Inferior parietal cortex (tissue), 1 donor: ENCODE measurements at regions not wholly inside any gene's neighbourhood (a gene's known extent, or its start where the extent isn't known, plus 50 kb on each side); places are given as distances from the start of the nearest gene placed in this dataset.
"Not testable (repeated sequence)": the region's sequence is repeated elsewhere in the genome, so short reads cannot be mapped to it uniquely, and the experiment has no call there.

Experiments
- DNase-seq: peaks from one replicate; pipeline ENCODE4 v3.0.0-alpha.2; 2016; ENCODE audit errors: extremely low spot score

- no peak for DNase-seq
These were observed 181.9 kb downstream of the MREG start for GRCh38 chr2:215831296-215831913.

GRCh38 chr2:215830304-215830703 lies 183.0 kb downstream of the MREG start:
- no peak for DNase-seq

- no peak for DNase-seq
These were observed 184.1 kb downstream of the MREG start for GRCh38 chr2:215829261-215829660.

GRCh38 chr2:215828528-215829184 lies 184.7 kb downstream of the MREG start:
- DNase-seq = no peak

GRCh38 chr2:215826838-215827441 lies 186.4 kb downstream of the MREG start:
- DNase-seq = no peak

GRCh38 chr2:215826376-215826775 lies 187.0 kb downstream of the MREG start:
- no peak for DNase-seq

- no peak for DNase-seq
These were observed 187.6 kb downstream of the MREG start for GRCh38 chr2:215825707-215826106.

- DNase-seq = not testable (repeated sequence)
These were observed 192.1 kb downstream of the MREG start for GRCh38 chr2:215821298-215821697.

- DNase-seq = not testable (repeated sequence)
These were observed 193.6 kb downstream of the MREG start for GRCh38 chr2:215819713-215820112.

GRCh38 chr2:215817046-215817445 lies 196.3 kb downstream of the MREG start:
- no peak for DNase-seq

GRCh38 chr2:215816424-215816823 lies 196.9 kb downstream of the MREG start:
- DNase-seq = no peak

GRCh38 chr2:215815960-215816359 lies 197.4 kb downstream of the MREG start:
- DNase-seq = no peak

GRCh38 chr2:215812966-215813365 lies 200.4 kb downstream of the MREG start:
- DNase-seq = no peak

- no peak for DNase-seq
These were observed 201.7 kb downstream of the MREG start for GRCh38 chr2:215811409-215812345.

GRCh38 chr2:215811003-215811402 lies 202.3 kb downstream of the MREG start:
- DNase-seq = no peak

GRCh38 chr2:215808996-215809395 lies 204.4 kb downstream of the MREG start:
- DNase-seq = no peak

GRCh38 chr2:215808194-215808593 lies 205.2 kb downstream of the MREG start:
- DNase-seq = no peak

- no peak for DNase-seq
These were observed 207.9 kb downstream of the MREG start for GRCh38 chr2:215805493-215805892.

GRCh38 chr2:215803150-215803549 lies 210.2 kb downstream of the MREG start:
- no peak for DNase-seq

GRCh38 chr2:215799194-215799593 lies 214.2 kb downstream of the MREG start:
- no peak for DNase-seq

GRCh38 chr2:215797676-215798075 lies 215.7 kb downstream of the MREG start:
- no peak for DNase-seq
